ENCODE measurements at regions not wholly inside any gene's neighbourhood (a gene's known extent, or its start where the extent isn't known, plus 50 kb on each side); places are given as distances from the start of the nearest gene placed in this dataset.

GRCh38 chr14:98187281-98187680, 1084.7 kb downstream of the BCL11B start:
- no peak for TF ChIP-seq SIX1 (CRISPR knock-in tag; IDR thresholded peaks at IDR 0.05; ENCODE audit: borderline replicate concordance)
- TF ChIP-seq EZH2 (conservative IDR thresholded peaks at IDR 0.05; ENCODE audit: low read depth, low read length), result no peak
- no peak for TF ChIP-seq CTCF (CRISPR knock-in tag; IDR thresholded peaks at IDR 0.05)
- TF ChIP-seq MXI1 (IDR thresholded peaks at IDR 0.05; ENCODE audit: borderline replicate concordance, low read depth, low read length), result no peak
- no peak for TF ChIP-seq FOXJ3 (CRISPR knock-in tag; IDR thresholded peaks at IDR 0.05; ENCODE audit: borderline replicate concordance)

Measured in HepG2 (cell line).